Mucosa of rectum (tissue), 2 donors: ENCODE measurements at regions not wholly inside any gene's neighbourhood (a gene's known extent, or its start where the extent isn't known, plus 50 kb on each side); places are given as distances from the start of the nearest gene placed in this dataset.
"Not testable (repeated sequence)": the region's sequence is repeated elsewhere in the genome, so short reads cannot be mapped to it uniquely, and the experiment has no call there.

Experiments
- H3K27ac ChIP-seq, 2 donors: one replicate each; pipeline ENCODE4 v1.7.0; 2013; ENCODE audit warnings: inconsistent platforms in 2 of 2, low read depth in 2 of 2, low read length in 2 of 2
- H3K27me3 ChIP-seq, 2 donors: one replicate each; pipeline ENCODE4 v1.7.0; 2013; ENCODE audit warnings: low read length in 2 of 2; ENCODE audit not compliant: control insufficient read depth in 2 of 2, insufficient read depth in 2 of 2
- H3K36me3 ChIP-seq, 2 donors: one replicate each; pipeline ENCODE4 v1.7.0; 2013; ENCODE audit warnings: low read length in 2 of 2; ENCODE audit not compliant: control insufficient read depth in 2 of 2, insufficient read depth in 2 of 2
- H3K4me1 ChIP-seq, 2 donors: one replicate each; pipeline ENCODE4 v1.7.0; 2013; ENCODE audit warnings: low read length in 2 of 2, mild to moderate bottlenecking in 1 of 2; ENCODE audit not compliant: control insufficient read depth in 2 of 2, insufficient read depth in 2 of 2
- H3K4me3 ChIP-seq, 2 donors: one replicate each; pipeline ENCODE4 v1.7.0; 2013; ENCODE audit warnings: low read length in 2 of 2
- H3K9ac ChIP-seq, 2 donors: one replicate each; pipeline ENCODE4 v1.7.0; 2013; ENCODE audit warnings: low read length in 2 of 2, low read depth in 1 of 2, mild to moderate bottlenecking in 1 of 2
- H3K9me3 ChIP-seq, 2 donors: one replicate each; pipeline ENCODE4 v1.7.0; 2013; ENCODE audit warnings: low read length in 2 of 2; ENCODE audit not compliant: control insufficient read depth in 2 of 2
- donor health status: healthy.
- donor health status: Normal muscosa, but diverticular disease.

- Histone ChIP-seq H3K9ac (no peak overlapping the region), H3K4me1 (no peaks in the 10 kb centered on the region), H3K36me3 (no peaks in the 10 kb centered on the region), H3K9me3 (no peaks in the 10 kb centered on the region), H3K27me3 (no peaks in the 10 kb centered on the region), H3K27ac (no peak overlapping the region), H3K4me3 (no peak overlapping the region)
These were observed 133.4 kb downstream of the MACC1 start for GRCh38 chr7:20083781-20084180.

GRCh38 chr7:20079080-20079479 is 138.1 kb downstream of the MACC1 start:
- Histone ChIP-seq H3K9ac (no peak overlapping the region), H3K4me3 (no peak overlapping the region), H3K9me3 (no peaks in the 10 kb centered on the region), H3K27ac (no peak overlapping the region), H3K36me3 (no peaks in the 10 kb centered on the region), H3K4me1 (no peaks in the 10 kb centered on the region), H3K27me3 (no peaks in the 10 kb centered on the region)

GRCh38 chr7:20076835-20077234 is 140.3 kb downstream of the MACC1 start:
- Histone ChIP-seq H3K9ac (no peak overlapping the region), H3K4me1 (no peaks in the 10 kb centered on the region), H3K4me3 (no peak overlapping the region), H3K27me3 (no peaks in the 10 kb centered on the region), H3K27ac (no peak overlapping the region), H3K36me3 (no peaks in the 10 kb centered on the region), H3K9me3 (no peaks in the 10 kb centered on the region)

GRCh38 chr7:20075992-20076820 is 141.0 kb downstream of the MACC1 start:
- Histone ChIP-seq H3K27ac (no peak overlapping the region), H3K27me3 (no peaks in the 10 kb centered on the region), H3K4me3 (no peak overlapping the region), H3K4me1 (no peaks in the 10 kb centered on the region), H3K36me3 (no peaks in the 10 kb centered on the region), H3K9ac (no peak overlapping the region), H3K9me3 (no peaks in the 10 kb centered on the region)

- Histone ChIP-seq H3K4me1 (no peaks in the 10 kb centered on the region), H3K27me3 (no peaks in the 10 kb centered on the region), H3K9me3 (no peaks in the 10 kb centered on the region), H3K9ac (no peak overlapping the region), H3K36me3 (no peaks in the 10 kb centered on the region), H3K27ac (no peak overlapping the region), H3K4me3 (no peak overlapping the region)
These were observed 141.7 kb downstream of the MACC1 start for GRCh38 chr7:20075440-20075839.

- not testable (repeated sequence) for H3K27me3 ChIP-seq
These were observed 149.2 kb downstream of the MACC1 start for GRCh38 chr7:20068004-20068403.

GRCh38 chr7:20064974-20065862 is 152.0 kb downstream of the MACC1 start:
- H3K4me1 ChIP-seq: no peaks in the 10 kb centered on the region
- H3K4me3 ChIP-seq: no peak overlapping the region
- peaks cover 0 to 6% of the 10 kb centered on the region in 2 donors for H3K9me3 ChIP-seq
- H3K27me3 ChIP-seq: no peaks in the 10 kb centered on the region
- no peaks in the 10 kb centered on the region for H3K36me3 ChIP-seq
- no peak overlapping the region for H3K9ac ChIP-seq
- H3K27ac ChIP-seq: no peak overlapping the region

More at GRCh38 chr7:20068004-20068403, 149.2 kb downstream of the MACC1 start:
- not testable (repeated sequence) for H3K4me1 ChIP-seq, H3K27ac ChIP-seq, H3K36me3 ChIP-seq, H3K9ac ChIP-seq, H3K4me3 ChIP-seq, H3K9me3 ChIP-seq

GRCh38 chr7:20064181-20064970 is 152.8 kb downstream of the MACC1 start:
- H3K4me3 ChIP-seq: no peak overlapping the region
- no peak overlapping the region for H3K9ac ChIP-seq
- no peaks in the 10 kb centered on the region for H3K36me3 ChIP-seq
- H3K27me3 ChIP-seq: no peaks in the 10 kb centered on the region
- no peak overlapping the region for H3K27ac ChIP-seq
- H3K9me3 ChIP-seq: peaks cover 0 to 6% of the 10 kb centered on the region in 2 donors
- H3K4me1 ChIP-seq: no peaks in the 10 kb centered on the region

GRCh38 chr7:20063644-20064043 is 153.5 kb downstream of the MACC1 start:
- H3K36me3 ChIP-seq: no peaks in the 10 kb centered on the region
- no peak overlapping the region for H3K27ac ChIP-seq
- H3K9ac ChIP-seq: no peak overlapping the region

More at GRCh38 chr7:20063644-20064043, 153.5 kb downstream of the MACC1 start:
- Histone ChIP-seq H3K4me3 (no peak overlapping the region), H3K27me3 (no peaks in the 10 kb centered on the region), H3K4me1 (no peaks in the 10 kb centered on the region), H3K9me3 (peaks cover 0 to 6% of the 10 kb centered on the region in 2 donors)
